SK-N-SH (cell line): ENCODE measurements at regions not wholly inside any gene's neighbourhood (a gene's known extent, or its start where the extent isn't known, plus 50 kb on each side); places are given as distances from the start of the nearest gene placed in this dataset.

ENCODE experiments used
- CTCF ChIA-PET: fragments of 300-600, 350-600 bp; formaldehyde crosslinking; extraction: SDS; loops from one replicate; lab custom pipeline; 2021; lab: Yijun Ruan, JAX
- POLR2A ChIA-PET: fragments of 350-600 bp; sonication (Branson Sonifier 250); formaldehyde crosslinking; extraction: SDS; loops from one replicate; lab custom pipeline; 2020; ENCODE audit warnings: antibody characterized with exemption, inconsistent platforms; lab: Yijun Ruan, JAX
- DNase-seq: peaks from one replicate; pipeline ENCODE4 v3.0.0; 2012
- H2AFZ ChIP-seq: fragments of 200-600 bp; sonication (generic); 2 replicates; pipeline ENCODE4 v1.8.1; 2016; ENCODE audit warnings: antibody characterized with exemption, mild to moderate bottlenecking, low read depth
- H3F3A ChIP-seq: fragments of 200-600 bp; sonication (generic); replicated peaks from 2 replicates; pipeline ENCODE3; 2016; ENCODE audit warnings: antibody characterized with exemption, mild to moderate bottlenecking; ENCODE audit not compliant: insufficient read depth
- H3K27ac ChIP-seq, 2 experiments: fragments of 200-500 bp in 1 of 2; fragments of 200-600 bp in 1 of 2; sonication (Bioruptor generic) in 1 of 2; sonication (generic), shearing (Covaris generic) in 1 of 2; 2 replicates each; pipeline versions ENCODE4 v1.5.1 to v1.6.1; 2014 to 2016; ENCODE audit warnings: low read depth in 2 of 2, inconsistent platforms in 1 of 2, low read length in 1 of 2, mild to moderate bottlenecking in 1 of 2, mixed read lengths in 1 of 2
- H3K27me3 ChIP-seq: fragments of 200-600 bp; sonication (generic), shearing (Covaris generic); 2 replicates; pipeline ENCODE4 v1.6.1; 2016; ENCODE audit warnings: mixed run types; ENCODE audit not compliant: insufficient read depth
- H3K36me3 ChIP-seq, 2 experiments: fragments of 200-500 bp in 1 of 2; fragments of 200-600 bp in 1 of 2; sonication (Bioruptor generic) in 1 of 2; sonication (generic) in 1 of 2; replicated peaks in 1 of 2; 2 replicates each; pipeline versions ENCODE3 to v1.5.1; 2014 to 2016; ENCODE audit warnings: low read length in 1 of 2, mild to moderate bottlenecking in 1 of 2; ENCODE audit not compliant: insufficient read depth in 2 of 2, control insufficient read depth in 1 of 2
- H3K4me1 ChIP-seq, 2 experiments: fragments of 200-500 bp in 1 of 2; fragments of 200-600 bp in 1 of 2; sonication (Bioruptor generic) in 1 of 2; sonication (generic), shearing (Covaris generic) in 1 of 2; 2 replicates each; pipeline versions ENCODE4 v1.5.1 to v1.6.1; 2014 to 2016; ENCODE audit warnings: low read depth in 1 of 2, low read length in 1 of 2, mixed run types in 1 of 2; ENCODE audit not compliant: insufficient read depth in 2 of 2, control insufficient read depth in 1 of 2
- H3K4me2 ChIP-seq: fragments of 200-600 bp; sonication (generic), shearing (Covaris generic); 2 replicates; pipeline ENCODE4 v1.6.1; 2017; ENCODE audit warnings: mixed run types
- H3K4me3 ChIP-seq, 2 experiments: fragments of 200-500 bp in 1 of 2; fragments of 200-600 bp in 1 of 2; sonication (Bioruptor generic) in 1 of 2; sonication (generic), shearing (Covaris generic) in 1 of 2; 2 replicates each; pipeline versions ENCODE4 v1.5.1 to v1.8.1; 2014 to 2016; ENCODE audit warnings: low read depth in 2 of 2, inconsistent platforms in 1 of 2, low read length in 1 of 2, mild to moderate bottlenecking in 1 of 2, mixed read lengths in 1 of 2, moderate library complexity in 1 of 2
- H3K79me2 ChIP-seq: fragments of 200-600 bp; sonication (generic); 2 replicates; pipeline ENCODE4 v1.8.1; 2017; ENCODE audit warnings: mild to moderate bottlenecking; ENCODE audit not compliant: insufficient read depth
- H3K9ac ChIP-seq: fragments of 200-600 bp; sonication (generic); 2 replicates; pipeline ENCODE4 v1.6.1; 2017; ENCODE audit warnings: mixed run types
- H3K9me2 ChIP-seq: fragments of 200-600 bp; sonication (generic); 2 replicates; pipeline ENCODE4 v1.6.1; 2017; ENCODE audit warnings: mixed run types
- H3K9me3 ChIP-seq: fragments of 200-600 bp; sonication (generic); 2 replicates; pipeline ENCODE4 v1.6.1; 2017; ENCODE audit warnings: mixed run types, mild to moderate bottlenecking, moderate library complexity
- H4K20me1 ChIP-seq: fragments of 200-600 bp; sonication (generic); 2 replicates; pipeline ENCODE4 v1.6.1; 2017; ENCODE audit warnings: mild to moderate bottlenecking, mixed run types; ENCODE audit not compliant: insufficient read depth
- CHD2 ChIP-seq: fragments of 150-350 bp; IDR thresholded peaks from 2 replicates; pipeline ENCODE4 v1.6.1; 2018; ENCODE audit warnings: low read length; ENCODE audit not compliant: partially characterized antibody
- EP300 ChIP-seq, 2 experiments: IDR thresholded peaks; 2 replicates each; pipeline versions ENCODE4 v1.4.0 to v1.6.1; 2012; ENCODE audit warnings: borderline replicate concordance in 1 of 2, low read depth in 1 of 2, low read length in 1 of 2
- GABPA ChIP-seq: IDR thresholded peaks from 2 replicates; pipeline ENCODE4 v1.4.0; 2012; ENCODE audit warnings: low read depth, mild to moderate bottlenecking
- GATA2 ChIP-seq: sonication (generic); formaldehyde crosslinking; IDR thresholded peaks from 2 replicates; pipeline ENCODE4 v1.5.0; 2020; ENCODE audit warnings: mild to moderate bottlenecking, missing genetic modification reagents
- JUND ChIP-seq: IDR thresholded peaks from 2 replicates; pipeline ENCODE4 v1.4.0; 2012
- RAD21 ChIP-seq: IDR thresholded peaks from 2 replicates; pipeline ENCODE4 v1.6.1; 2012; ENCODE audit warnings: mild to moderate bottlenecking, low read length
- RFX5 ChIP-seq: IDR thresholded peaks from 2 replicates; pipeline ENCODE4 v1.6.1; 2012; ENCODE audit warnings: mild to moderate bottlenecking, improper control_type of control experiment, low read length
- RXRA ChIP-seq: IDR thresholded peaks from 2 replicates; pipeline ENCODE4 v1.4.0; 2012; ENCODE audit warnings: low read depth, mild to moderate bottlenecking, borderline replicate concordance
- SMC3 ChIP-seq: IDR thresholded peaks from 2 replicates; pipeline ENCODE4 v1.6.1; 2012; ENCODE audit warnings: low read depth, low read length, improper control_type of control experiment
- TAF1 ChIP-seq: IDR thresholded peaks from 2 replicates; pipeline ENCODE4 v1.6.1; 2012; ENCODE audit warnings: low read depth, mild to moderate bottlenecking, low read length, moderate library complexity, borderline replicate concordance
- WGBS: methylation state at CpG from one replicate; pipeline ENCODE4 v1.1.6; 2017; ENCODE audit warnings: low lambda C conversion rate; 5-methylcytosine and 5-hydroxymethylcytosine counted together

GRCh38 chr9:2506321-2506720 is 115.3 kb upstream of the VLDLR start:
- DNase-seq: peak; percentile 61
- no peaks in the 10 kb centered on the region for H3K36me3 ChIP-seq
- H3K4me2 ChIP-seq: no peak overlapping the region
- no peaks in the 10 kb centered on the region for H3K9me3 ChIP-seq
- H3K4me3 ChIP-seq: no peak overlapping the region
- no peaks in the 10 kb centered on the region for H4K20me1 ChIP-seq
- TF ChIP-seq GATA2 (CRISPR knock-in tag) (peak; percentile 78), RAD21 (peak; percentile 7; the same call in 1 of the 2 replicates), GABPA (no peak)
- no peak overlapping the region for H2AFZ ChIP-seq
- WGBS: 56% methylated on average over 3 of the region's 3 CpGs
- no peaks in the 10 kb centered on the region for H3K27me3 ChIP-seq
- H3F3A ChIP-seq: no peaks in the 10 kb centered on the region
- no peaks in the 10 kb centered on the region for H3K79me2 ChIP-seq
- H3K9ac ChIP-seq: no peak overlapping the region
- peaks cover 0 to 3% of the 10 kb centered on the region in 2 experiments; a peak in 2 of 4 replicates for H3K4me1 ChIP-seq
- H3K27ac ChIP-seq: 0 out of 4 replicates have a peak overlapping the region, but pooled peaks of 1 of the 2 experiments have one; percentile 34
- ChIA-PET CTCF (interaction anchor here (0.6 to 1.3 kb wide), 3 partner anchors 27 to 374 kb away, joined by 3 to 4 read pairs (median 3); no protein-coding TSS in a partner anchor), POLR2A (no interaction called here)
- H3K9me2 ChIP-seq: no peaks in the 10 kb centered on the region

DNA sequence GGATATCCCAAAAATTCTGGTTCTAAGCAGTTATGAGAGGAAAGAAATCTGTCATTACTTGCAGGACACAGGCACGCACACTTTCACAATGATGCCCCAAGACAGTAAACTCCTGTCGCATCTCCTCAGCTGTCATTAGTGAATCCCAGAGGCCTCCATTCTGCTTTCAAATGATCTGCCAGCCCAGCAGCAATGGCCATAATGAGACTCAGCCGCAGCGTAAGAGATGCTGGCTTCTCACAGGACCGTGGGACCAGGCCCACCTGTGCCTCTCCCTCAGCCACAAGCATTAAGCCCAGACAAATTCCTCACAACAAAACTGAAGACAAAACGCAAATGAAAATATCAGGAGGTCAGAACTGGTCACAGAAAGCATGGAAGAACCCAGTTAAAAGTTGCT is 98.0 kb upstream of the VLDLR start:
- Histone ChIP-seq H3K4me1 (no peaks in the 10 kb centered on the region), H3K36me3 (no peaks in the 10 kb centered on the region), H3K4me3 (no peak overlapping the region), H3K79me2 (no peaks in the 10 kb centered on the region), H2AFZ (no peak overlapping the region), H4K20me1 (no peaks in the 10 kb centered on the region), H3K9me2 (no peaks in the 10 kb centered on the region), H3K27ac (no peak overlapping the region), H3K4me2 (no peak overlapping the region), H3K27me3 (no peaks in the 10 kb centered on the region), H3F3A (no peaks in the 10 kb centered on the region), H3K9me3 (no peaks in the 10 kb centered on the region), H3K9ac (no peak overlapping the region)
- ChIA-PET POLR2A (no interaction called here), CTCF (no interaction called here)
- WGBS: 74% methylated on average over 6 of the region's 6 CpGs
- DNase-seq: no peak
- TF ChIP-seq JUND (no peak), EP300 (IDR thresholded peaks at IDR 0.05; ENCODE audit: borderline replicate concordance in 1 of 2, low read depth in 1 of 2, low read length in 1 of 2) (no peak), RFX5 (no peak)

DNA sequence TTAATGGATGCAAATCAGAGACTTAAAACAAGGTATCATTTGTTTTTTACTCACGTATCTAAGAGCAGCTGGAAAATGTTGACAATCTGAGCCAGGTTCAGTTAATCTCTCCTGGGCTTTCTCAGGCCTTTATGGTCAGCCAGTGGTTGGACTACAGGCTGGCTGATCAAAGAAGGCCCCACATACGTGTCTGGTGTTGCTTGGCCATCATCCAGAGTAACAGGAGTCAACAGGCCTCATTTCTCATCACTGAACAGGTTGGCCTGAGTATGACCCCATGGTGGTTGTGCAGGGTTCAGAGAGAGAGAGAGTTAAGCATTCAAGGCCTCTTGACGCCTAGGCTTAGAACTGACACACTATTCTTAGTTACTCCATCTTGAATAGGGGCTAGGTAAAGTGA is 97.0 kb upstream of the VLDLR start:
- no peaks in the 10 kb centered on the region for H3K9me3 ChIP-seq
- TF ChIP-seq GABPA (no peak), SMC3 (no peak), EP300 (IDR thresholded peaks at IDR 0.05; ENCODE audit: borderline replicate concordance in 1 of 2, low read depth in 1 of 2, low read length in 1 of 2) (no peak), RFX5 (no peak), GATA2 (CRISPR knock-in tag) (no peak), TAF1 (no peak), RXRA (no peak), JUND (no peak), CHD2 (no peak)
- ChIA-PET CTCF (no interaction called here), POLR2A (no interaction called here)
- no peak overlapping the region for H3K4me3 ChIP-seq
- H3F3A ChIP-seq: no peaks in the 10 kb centered on the region
- no peak overlapping the region for H3K27ac ChIP-seq
- H3K79me2 ChIP-seq: no peaks in the 10 kb centered on the region
- DNase-seq: no peak
- no peaks in the 10 kb centered on the region for H3K27me3 ChIP-seq
- H3K36me3 ChIP-seq: no peaks in the 10 kb centered on the region
- no peaks in the 10 kb centered on the region for H3K9me2 ChIP-seq
- 29% methylated on average over 3 of the region's 3 CpGs for WGBS
- no peak overlapping the region for H3K9ac ChIP-seq
- H3K4me1 ChIP-seq: no peaks in the 10 kb centered on the region
- H2AFZ ChIP-seq: no peak overlapping the region
- no peak overlapping the region for H3K4me2 ChIP-seq
- H4K20me1 ChIP-seq: no peaks in the 10 kb centered on the region
